Cardiac fibroblast (primary cell): ENCODE measurements at regions not wholly inside any gene's neighbourhood (a gene's known extent, or its start where the extent isn't known, plus 50 kb on each side); places are given as distances from the start of the nearest gene placed in this dataset.

ENCODE experiments used
- DNase-seq, 2 donors: peaks; one replicate each; pipeline versions ENCODE4 v3.0.0 to v3.0.0-alpha.2; 2010; ENCODE audit warnings: low read depth in 2 of 2
- H3K4me3 ChIP-seq, 2 donors: replicated peaks in 1 of 2; 1 replicate in 1 of 2; 2 replicates in 1 of 2; pipeline ENCODE4 v1.5.1; 2011; ENCODE audit warnings: low read depth in 2 of 2, low read length in 2 of 2, mild to moderate bottlenecking in 2 of 2, moderate library complexity in 1 of 2
- TF ChIP-seq, protein P1 (sequence below): IDR thresholded peaks from one replicate; pipeline ENCODE4 v1.5.1; 2011; ENCODE audit warnings: low read depth, mild to moderate bottlenecking, low read length, inconsistent platforms

DNA sequence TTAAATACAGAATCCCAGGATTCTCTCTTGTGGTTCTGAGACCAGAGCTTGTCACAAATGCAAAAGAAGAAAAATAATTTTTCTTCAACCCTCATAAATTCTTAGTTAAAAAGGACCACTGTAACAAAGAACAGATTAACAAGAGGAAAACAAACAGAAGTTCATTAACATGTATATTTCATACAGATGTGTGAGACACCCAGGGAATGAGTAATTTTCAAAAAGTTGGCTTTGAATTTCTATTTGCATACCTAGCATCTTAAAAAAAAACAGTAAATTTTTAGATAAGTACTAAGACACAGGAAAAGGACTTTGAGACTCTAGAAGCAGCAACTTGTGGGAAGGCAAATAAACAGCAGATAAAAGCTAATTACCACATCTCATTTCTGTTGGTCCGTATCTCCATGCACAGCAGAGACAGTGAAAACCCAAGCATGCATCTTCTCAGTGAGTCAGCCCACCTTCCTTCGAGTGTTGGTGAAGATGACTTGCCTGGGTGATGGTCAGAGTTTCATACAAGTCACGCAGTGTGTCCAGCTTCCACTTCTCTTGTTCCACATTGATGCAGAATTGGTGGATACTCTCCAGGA, 399.9 kb upstream of the ADAMTS5 start:
- DNase-seq, result no peak
- TF ChIP-seq, protein P1, sequence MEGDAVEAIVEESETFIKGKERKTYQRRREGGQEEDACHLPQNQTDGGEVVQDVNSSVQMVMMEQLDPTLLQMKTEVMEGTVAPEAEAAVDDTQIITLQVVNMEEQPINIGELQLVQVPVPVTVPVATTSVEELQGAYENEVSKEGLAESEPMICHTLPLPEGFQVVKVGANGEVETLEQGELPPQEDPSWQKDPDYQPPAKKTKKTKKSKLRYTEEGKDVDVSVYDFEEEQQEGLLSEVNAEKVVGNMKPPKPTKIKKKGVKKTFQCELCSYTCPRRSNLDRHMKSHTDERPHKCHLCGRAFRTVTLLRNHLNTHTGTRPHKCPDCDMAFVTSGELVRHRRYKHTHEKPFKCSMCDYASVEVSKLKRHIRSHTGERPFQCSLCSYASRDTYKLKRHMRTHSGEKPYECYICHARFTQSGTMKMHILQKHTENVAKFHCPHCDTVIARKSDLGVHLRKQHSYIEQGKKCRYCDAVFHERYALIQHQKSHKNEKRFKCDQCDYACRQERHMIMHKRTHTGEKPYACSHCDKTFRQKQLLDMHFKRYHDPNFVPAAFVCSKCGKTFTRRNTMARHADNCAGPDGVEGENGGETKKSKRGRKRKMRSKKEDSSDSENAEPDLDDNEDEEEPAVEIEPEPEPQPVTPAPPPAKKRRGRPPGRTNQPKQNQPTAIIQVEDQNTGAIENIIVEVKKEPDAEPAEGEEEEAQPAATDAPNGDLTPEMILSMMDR, result no peak

DNA sequence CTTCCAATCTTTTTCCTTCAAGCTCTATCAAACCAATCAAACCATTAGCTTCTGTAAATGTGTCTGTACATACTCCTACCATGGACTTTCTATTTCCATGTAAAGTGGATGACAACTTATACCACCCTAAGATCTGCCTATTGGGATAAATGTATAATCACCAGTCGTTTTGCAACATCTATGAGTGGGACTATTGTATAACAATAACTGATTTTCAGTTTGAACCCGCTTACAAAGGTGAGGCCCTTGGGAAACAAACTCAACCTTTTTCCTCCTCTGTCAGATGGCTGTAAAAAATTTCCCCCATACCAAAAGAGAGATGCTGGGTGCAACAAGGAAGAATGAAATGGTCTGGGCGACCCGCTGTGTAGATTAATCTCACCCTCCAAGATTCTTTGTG, 399.1 kb upstream of the ADAMTS5 start:
- DNase-seq, result no peak
- no peak overlapping the region for H3K4me3 ChIP-seq
- TF ChIP-seq, protein P1, result no peak

More for the DNA sequence above, 399.9 kb upstream of the ADAMTS5 start:
- no peak overlapping the region for H3K4me3 ChIP-seq

DNA sequence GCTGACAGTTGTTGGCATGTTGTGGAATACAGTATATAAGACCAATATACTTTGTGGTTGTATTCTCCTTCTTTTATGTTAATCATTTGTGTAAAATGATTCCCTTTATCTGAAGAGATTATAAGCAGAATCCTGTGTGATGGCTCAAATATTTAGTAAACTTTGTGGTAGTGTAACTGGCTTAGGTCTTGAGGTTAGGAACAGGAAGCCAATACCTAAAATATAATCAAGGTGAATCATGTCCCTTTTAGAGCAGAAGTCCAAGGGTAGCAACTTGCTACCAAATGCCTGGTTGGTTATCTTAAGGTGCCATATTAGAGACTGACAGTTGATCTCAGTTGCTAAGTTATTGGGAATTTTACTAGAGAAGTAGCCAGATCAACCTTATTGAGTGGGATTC, 398.5 kb upstream of the ADAMTS5 start:
- DNase-seq, result peak in 1 of 2 donors; percentile 21
- TF ChIP-seq, protein P1, result no peak
- H3K4me3 ChIP-seq, result no peak overlapping the region

DNA sequence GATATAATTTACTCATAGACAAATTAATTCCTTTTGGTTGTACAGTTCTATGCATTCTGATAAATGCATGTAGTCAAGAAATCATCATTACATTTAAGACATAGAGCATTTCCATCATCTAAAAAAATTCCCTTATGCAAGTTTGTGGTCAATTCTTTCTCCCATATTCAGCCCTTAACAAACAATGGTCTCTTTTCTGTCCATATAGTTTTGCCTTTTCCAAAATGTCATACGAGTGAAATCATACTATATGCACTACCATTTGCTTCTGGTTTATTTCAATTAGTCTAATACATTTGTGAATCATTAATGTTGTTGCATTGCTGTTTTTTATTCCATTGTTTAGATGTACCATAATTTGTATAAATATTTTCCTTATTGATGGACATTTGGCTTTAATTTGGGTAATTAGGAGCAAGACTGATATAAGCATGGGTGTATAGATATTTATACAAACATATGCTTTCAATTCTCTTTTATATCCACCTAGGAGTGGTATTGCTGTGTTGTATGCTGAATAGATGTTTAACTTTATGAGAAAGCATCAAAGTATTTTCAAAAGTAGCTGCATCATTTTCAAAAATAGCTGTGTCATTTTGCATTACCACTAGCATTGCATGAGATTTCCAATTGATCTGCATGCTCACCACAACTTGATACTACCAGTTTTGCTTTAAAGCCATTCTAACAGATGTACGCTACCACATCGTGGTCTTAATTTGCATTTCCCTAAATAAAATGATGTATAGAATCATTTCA, 397.0 kb upstream of the ADAMTS5 start:
- no peak overlapping the region for H3K4me3 ChIP-seq
- TF ChIP-seq, protein P1, result no peak
- no peak for DNase-seq

DNA sequence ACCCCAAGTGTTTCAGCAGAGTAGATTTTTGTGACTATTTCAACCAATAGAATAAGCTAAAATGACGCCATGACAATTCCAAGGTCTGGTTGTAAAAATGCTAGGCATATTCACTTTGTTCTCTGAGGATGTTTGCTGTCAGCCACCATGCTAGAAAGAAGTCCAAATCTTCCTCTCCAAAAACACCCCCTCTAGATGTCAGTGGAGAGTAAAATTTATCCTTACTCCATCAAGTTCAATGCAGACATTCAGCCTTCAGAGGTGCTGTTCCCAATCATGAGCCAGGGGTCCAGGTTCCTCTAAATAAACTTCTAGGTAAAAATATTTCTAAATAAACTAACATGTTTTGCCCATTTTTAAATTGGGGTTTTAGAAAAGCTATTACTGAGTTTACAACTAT, 395.4 kb upstream of the ADAMTS5 start:
- TF ChIP-seq, protein P1, result peak; percentile 16
- no peak overlapping the region for H3K4me3 ChIP-seq
- peak; percentile 29 to 31 for DNase-seq

DNA sequence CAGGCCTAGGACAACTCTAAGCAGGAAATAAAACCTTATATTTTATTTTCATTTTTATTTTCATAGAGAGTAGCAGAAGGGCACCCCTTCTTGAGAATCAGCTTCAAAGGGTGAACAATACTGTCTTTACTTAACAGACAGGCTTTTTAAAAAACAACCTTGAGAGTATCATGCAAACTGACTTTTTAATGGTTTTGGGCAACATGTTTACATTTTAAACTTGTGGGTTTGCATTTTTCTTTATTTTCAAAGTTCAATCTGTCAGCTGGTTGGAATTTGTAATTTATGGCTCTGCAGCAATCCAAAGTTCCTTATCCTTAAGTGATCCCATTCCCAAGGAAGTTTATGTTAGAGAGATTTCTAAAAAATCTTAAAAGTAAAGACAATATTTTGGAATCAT, 392.3 kb upstream of the ADAMTS5 start:
- TF ChIP-seq, protein P1, result no peak
- no peak overlapping the region for H3K4me3 ChIP-seq
- DNase-seq, result peak in 1 of 2 donors; percentile 22
